ENCODE measurements at regions not wholly inside any gene's neighbourhood (a gene's known extent, or its start where the extent isn't known, plus 50 kb on each side); places are given as distances from the start of the nearest gene placed in this dataset.

GRCh38 chr14:39716987-39717570 is 284.8 kb upstream of the FBXO33 start:
- Histone ChIP-seq H2AFZ (ENCODE audit: low read length) (no peak overlapping the region), H3K36me3 (ENCODE audit: control insufficient read depth, insufficient read depth, low read length) (no peaks in the 10 kb centered on the region), H3K4me3 (replicated peaks in 1 of 4; ENCODE audit: control extremely low read depth in 1 of 4, insufficient read depth in 1 of 4, low read depth in 3 of 4, low read length in 4 of 4) (no peak overlapping the region), H4K20me1 (ENCODE audit: control insufficient read depth, extremely low read depth, insufficient read depth, low read length) (no peaks in the 10 kb centered on the region), H3K9ac (ENCODE audit: insufficient read depth, low read length) (no peak overlapping the region), H3K79me2 (ENCODE audit: control insufficient read depth, insufficient read depth, low read length) (no peaks in the 10 kb centered on the region), H3K27ac (ENCODE audit: insufficient read depth, low read length) (no peak overlapping the region), H3K27me3 (ENCODE audit: control insufficient read depth, insufficient read depth, low read length) (no peaks in the 10 kb centered on the region), H3K9me3 (ENCODE audit: control insufficient read depth, insufficient read depth, low read depth, low read length) (no peaks in the 10 kb centered on the region), H3K4me1 (ENCODE audit: control insufficient read depth, extremely low read depth, insufficient read depth, low read length) (no peaks in the 10 kb centered on the region), H3K4me2 (ENCODE audit: extremely low read depth, insufficient read depth, low read length) (no peak overlapping the region)
- DNase-seq (ENCODE audit: low read depth in 2 of 2): no peak
- no peak for TF ChIP-seq EZH2 (IDR thresholded peaks at IDR 0.05; ENCODE audit: low read length, missing control alignments)
- TF ChIP-seq CTCF (conservative IDR thresholded peaks at IDR 0.05 in 1 of 2, IDR thresholded peaks at IDR 0.05 in 1 of 2; ENCODE audit: low read depth in 1 of 2, low read length in 2 of 2): no peak

GRCh38 chr14:39712293-39712999 is 280.2 kb upstream of the FBXO33 start:
- Histone ChIP-seq H3K36me3 (ENCODE audit: control insufficient read depth, insufficient read depth, low read length) (no peaks in the 10 kb centered on the region), H3K4me1 (ENCODE audit: control insufficient read depth, extremely low read depth, insufficient read depth, low read length) (no peaks in the 10 kb centered on the region), H3K27me3 (ENCODE audit: control insufficient read depth, insufficient read depth, low read length) (no peaks in the 10 kb centered on the region), H3K27ac (ENCODE audit: insufficient read depth, low read length) (no peak overlapping the region), H3K4me3 (replicated peaks in 1 of 4; ENCODE audit: control extremely low read depth in 1 of 4, insufficient read depth in 1 of 4, low read depth in 3 of 4, low read length in 4 of 4) (no peak overlapping the region), H3K4me2 (ENCODE audit: extremely low read depth, insufficient read depth, low read length) (no peak overlapping the region), H4K20me1 (ENCODE audit: control insufficient read depth, extremely low read depth, insufficient read depth, low read length) (no peaks in the 10 kb centered on the region), H2AFZ (ENCODE audit: low read length) (no peak overlapping the region), H3K9me3 (ENCODE audit: control insufficient read depth, insufficient read depth, low read depth, low read length) (no peaks in the 10 kb centered on the region), H3K9ac (ENCODE audit: insufficient read depth, low read length) (no peak overlapping the region), H3K79me2 (ENCODE audit: control insufficient read depth, insufficient read depth, low read length) (no peaks in the 10 kb centered on the region)
- no peak for TF ChIP-seq CTCF (conservative IDR thresholded peaks at IDR 0.05 in 1 of 2, IDR thresholded peaks at IDR 0.05 in 1 of 2; ENCODE audit: low read depth in 1 of 2, low read length in 2 of 2)
- TF ChIP-seq EZH2 (IDR thresholded peaks at IDR 0.05; ENCODE audit: low read length, missing control alignments): no peak
- DNase-seq (ENCODE audit: low read depth in 2 of 2): no peak

- Histone ChIP-seq H4K20me1 (ENCODE audit: control insufficient read depth, extremely low read depth, insufficient read depth, low read length) (no peaks in the 10 kb centered on the region), H3K79me2 (ENCODE audit: control insufficient read depth, insufficient read depth, low read length) (no peaks in the 10 kb centered on the region), H3K4me2 (ENCODE audit: extremely low read depth, insufficient read depth, low read length) (no peak overlapping the region), H3K4me1 (ENCODE audit: control insufficient read depth, extremely low read depth, insufficient read depth, low read length) (no peaks in the 10 kb centered on the region), H3K4me3 (replicated peaks in 1 of 4; ENCODE audit: control extremely low read depth in 1 of 4, insufficient read depth in 1 of 4, low read depth in 3 of 4, low read length in 4 of 4) (no peak overlapping the region), H3K36me3 (ENCODE audit: control insufficient read depth, insufficient read depth, low read length) (no peaks in the 10 kb centered on the region), H2AFZ (ENCODE audit: low read length) (no peak overlapping the region), H3K27ac (ENCODE audit: insufficient read depth, low read length) (no peak overlapping the region), H3K9me3 (ENCODE audit: control insufficient read depth, insufficient read depth, low read depth, low read length) (no peaks in the 10 kb centered on the region), H3K27me3 (ENCODE audit: control insufficient read depth, insufficient read depth, low read length) (no peaks in the 10 kb centered on the region), H3K9ac (ENCODE audit: insufficient read depth, low read length) (no peak overlapping the region)
- DNase-seq (ENCODE audit: low read depth in 2 of 2): no peak
- TF ChIP-seq EZH2 (IDR thresholded peaks at IDR 0.05; ENCODE audit: low read length, missing control alignments): no peak
- TF ChIP-seq CTCF (conservative IDR thresholded peaks at IDR 0.05 in 1 of 2, IDR thresholded peaks at IDR 0.05 in 1 of 2; ENCODE audit: low read depth in 1 of 2, low read length in 2 of 2): no peak
These were observed 272.4 kb upstream of the FBXO33 start for GRCh38 chr14:39704594-39704993.

Measured in fibroblast of lung (primary cell).